GDM1 (cell line): ENCODE measurements at regions not wholly inside any gene's neighbourhood (a gene's known extent, or its start where the extent isn't known, plus 50 kb on each side); places are given as distances from the start of the nearest gene placed in this dataset.
"Not testable (repeated sequence)": the region's sequence is repeated elsewhere in the genome, so short reads cannot be mapped to it uniquely, and the experiment has no call there.

Experiments used
- DNase-seq: peaks from one replicate; lab custom pipeline; 2025; lab: John Stamatoyannopoulos, UW

DNA sequence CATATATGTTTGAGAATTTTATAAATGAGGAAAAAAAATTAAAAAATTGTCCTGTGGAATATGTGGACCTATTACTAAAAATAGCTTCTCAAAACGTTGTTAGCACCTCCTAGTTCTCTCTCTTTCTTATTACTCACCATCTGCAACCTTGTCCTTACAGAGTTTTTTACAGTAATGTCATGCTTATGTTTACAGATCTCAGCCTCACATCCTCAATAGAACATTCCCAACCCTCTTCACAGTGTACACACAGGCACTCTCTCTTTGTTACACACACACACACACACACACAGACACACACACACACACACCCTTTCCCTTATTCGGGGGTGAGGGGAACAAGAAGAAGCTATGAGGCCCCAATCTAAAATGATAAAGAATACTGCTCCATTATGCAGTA, 197.7 kb downstream of the SLITRK6 start:
- DNase-seq = no peak

DNA sequence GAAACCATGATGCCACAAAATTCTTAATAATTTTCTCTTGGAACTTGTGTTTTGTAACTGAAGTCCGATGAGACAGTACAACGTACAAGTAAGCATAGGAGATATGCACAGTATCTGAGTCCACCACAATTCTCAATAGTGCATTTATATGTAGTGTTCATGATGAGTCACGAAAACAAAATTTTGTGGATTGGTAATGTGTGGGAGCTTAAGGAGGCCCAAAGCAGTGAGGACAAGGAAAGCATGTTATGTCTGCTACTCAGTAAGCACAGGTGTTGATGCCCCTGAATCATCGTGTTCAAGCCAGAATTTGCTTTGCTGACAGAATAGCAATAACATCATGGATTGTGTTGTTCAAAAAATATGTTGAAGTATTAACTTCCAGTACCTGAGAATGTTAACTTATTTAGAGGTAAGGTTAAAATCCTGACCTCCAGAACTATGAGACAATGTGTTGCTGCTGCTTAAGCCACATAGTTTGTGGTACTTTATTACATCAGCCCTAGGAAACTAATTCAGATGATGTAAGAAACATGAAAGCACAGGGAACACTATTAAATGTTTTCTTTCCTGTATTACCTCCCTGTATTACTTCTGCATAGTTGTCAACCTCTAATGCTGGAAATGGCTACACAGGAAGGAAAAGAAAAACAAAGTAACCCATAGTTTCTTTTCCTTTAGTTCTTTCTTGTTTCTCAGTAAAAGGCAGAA, 201.3 kb downstream of the SLITRK6 start:
- DNase-seq = no peak

DNA sequence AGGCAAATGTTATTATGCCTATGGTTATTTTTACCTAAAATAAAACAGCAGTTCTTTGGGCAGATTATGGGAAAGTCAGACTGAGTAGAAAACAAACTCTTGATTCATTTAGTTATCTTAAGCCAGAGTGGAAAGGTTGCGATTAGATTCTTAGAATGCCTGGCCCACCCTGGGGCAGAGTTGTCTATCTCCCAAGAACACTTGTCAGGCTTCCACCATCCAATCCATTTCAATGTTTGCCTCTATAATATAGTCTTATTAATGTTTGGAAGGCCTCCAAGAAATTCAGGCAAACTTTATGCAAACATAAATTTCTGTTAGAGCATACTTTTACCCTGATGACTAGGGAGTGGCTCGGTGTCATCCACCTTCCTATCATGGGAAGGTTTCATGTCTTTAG, 207.0 kb downstream of the SLITRK6 start:
- no peak for DNase-seq

DNA sequence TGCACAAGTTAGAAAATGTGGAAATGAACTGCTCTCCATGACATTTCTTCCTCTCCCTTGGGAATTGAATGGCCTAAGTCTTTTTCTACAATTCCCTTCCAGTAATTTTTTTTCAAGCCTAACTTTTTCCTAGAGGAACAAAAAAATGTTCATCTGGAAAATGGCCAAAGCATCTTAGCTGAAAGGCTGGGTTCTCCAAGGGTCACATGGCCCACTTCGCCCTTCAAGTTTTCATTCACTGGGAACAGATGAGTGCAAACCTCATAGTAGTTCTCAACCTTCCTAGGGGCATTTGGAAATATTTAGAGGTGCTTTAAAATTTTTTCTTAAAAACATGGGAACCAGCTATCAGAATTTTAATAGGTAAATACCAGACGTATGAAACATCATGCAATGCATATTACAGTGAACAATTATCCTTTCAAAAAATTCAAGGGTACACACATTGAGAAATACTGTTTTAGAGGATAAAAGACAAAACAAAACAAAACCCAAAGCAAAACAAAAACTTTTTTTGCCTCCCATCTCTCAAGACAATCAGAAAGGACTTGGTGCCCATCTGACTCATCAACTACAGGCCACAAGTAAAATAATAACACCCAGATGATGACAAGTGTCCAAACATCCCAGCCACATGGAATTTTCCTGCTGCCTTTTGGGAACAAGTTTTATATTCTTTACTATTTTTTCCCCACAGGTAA, 208.8 kb downstream of the SLITRK6 start:
- DNase-seq = no peak

DNA sequence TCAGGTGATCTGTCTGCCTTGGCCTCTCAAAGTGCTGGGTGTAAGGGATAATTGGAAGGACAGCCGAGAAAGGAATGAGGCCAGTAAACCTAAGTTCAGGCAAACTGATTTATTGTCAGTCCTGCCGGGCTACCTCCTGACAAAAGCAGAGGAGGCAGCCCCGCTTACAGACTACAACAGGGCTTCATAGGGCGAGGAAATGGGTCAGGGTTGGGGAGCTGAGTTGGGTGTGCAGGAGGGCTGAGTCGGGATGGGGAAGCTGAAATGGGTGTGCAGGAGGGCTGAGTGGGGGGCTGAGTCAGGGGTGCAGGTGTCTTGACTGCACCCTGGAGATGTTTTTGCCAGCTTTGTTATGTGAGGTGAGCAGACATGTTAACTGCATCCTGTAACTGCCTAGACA, 210.2 kb downstream of the SLITRK6 start:
- no peak for DNase-seq

DNA sequence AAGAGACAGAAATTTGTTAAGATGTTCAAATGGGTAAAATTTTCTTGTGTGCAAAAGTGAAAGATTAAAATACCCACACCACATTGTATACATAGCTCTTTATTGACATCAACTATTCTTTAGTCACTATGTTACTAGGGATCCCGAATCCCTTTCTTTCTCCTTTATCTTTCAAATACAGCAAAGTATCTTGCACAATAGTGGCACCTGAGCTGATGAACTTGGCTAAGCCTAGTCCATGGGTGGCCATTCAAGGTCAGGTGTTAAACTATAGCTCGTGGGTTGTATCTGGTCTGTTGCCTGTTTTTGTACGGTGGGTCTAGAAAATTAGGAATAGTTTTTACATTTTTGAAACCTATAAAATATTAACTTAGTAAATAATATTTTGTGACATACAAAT, 210.9 kb downstream of the SLITRK6 start:
- no peak for DNase-seq

DNA sequence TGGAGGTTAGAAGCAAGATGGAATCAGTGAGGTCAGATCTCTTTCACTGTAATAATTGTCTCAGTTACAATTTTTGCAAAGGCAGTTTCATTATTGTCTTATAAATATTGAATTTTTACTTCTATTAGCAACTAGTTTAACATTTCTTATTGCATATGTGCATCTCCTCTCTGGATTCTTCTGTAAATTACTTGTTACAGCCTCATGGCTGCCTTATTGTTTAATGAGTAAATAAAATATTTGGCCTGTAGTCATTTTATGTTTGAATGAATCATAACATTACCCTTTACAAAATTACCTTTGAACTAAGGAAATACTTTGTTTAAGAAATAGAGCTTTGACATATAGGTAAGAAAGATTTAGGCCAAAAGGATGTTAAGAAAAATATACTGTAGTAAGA, 212.4 kb downstream of the SLITRK6 start:
- DNase-seq = no peak

DNA sequence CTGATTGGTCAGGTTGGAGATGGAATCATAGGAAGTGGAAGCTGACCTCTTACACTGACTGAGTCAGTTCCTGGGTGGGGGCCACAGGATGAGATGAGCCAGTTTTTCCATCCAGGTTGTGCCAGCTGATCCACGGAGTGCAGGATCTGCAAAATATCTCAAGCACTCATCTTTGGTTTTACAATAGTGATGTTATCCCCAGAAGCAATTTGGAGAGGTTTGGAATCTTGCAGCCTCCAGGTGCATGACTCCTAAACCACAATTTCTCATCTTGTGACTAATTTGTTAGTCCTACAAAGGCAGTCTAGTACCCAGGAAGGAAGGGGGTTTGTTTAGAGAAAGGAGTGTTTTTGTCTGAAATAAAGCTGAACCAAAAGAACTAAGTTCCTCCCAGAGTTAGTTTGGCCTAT, 212.8 kb downstream of the SLITRK6 start:
- DNase-seq = no peak

DNA sequence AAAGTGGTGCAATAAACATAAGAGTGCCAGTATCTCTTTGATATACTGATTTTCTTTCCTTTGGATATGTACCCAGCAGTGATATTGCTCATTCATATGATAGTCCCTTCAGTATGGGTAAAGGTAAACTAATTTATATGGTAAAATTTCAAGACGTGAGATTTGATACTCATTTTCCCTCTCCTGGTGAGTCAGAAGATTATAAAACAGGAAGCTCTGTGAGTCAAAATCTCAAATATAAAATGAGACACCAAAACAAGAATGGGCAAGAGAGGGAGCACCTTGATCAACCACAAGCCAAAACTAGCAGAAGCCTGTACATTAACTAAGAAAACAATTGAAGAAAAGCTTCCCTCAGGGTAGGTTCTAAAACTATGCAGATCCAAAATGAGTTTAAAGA, 216.3 kb downstream of the SLITRK6 start:
- DNase-seq = no peak

DNA sequence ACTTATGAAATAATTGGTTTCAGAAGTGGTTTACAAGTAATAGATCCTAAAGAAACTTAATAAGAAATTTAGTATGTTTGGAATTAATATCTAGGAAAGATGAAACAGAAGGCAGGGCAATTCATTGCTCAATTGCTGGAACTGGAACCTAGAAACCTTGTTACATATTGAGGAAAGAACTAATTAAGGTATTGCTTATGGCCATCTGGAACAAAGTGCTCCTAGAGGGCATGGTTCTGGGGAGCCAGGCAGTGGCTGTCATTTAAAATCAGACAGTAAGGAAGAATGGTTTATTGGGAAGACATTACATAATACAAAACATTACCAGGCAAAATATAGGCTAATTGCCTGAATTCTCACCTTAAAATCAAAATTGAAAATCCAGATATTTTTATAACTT, 224.1 kb downstream of the SLITRK6 start:
- no peak for DNase-seq

DNA sequence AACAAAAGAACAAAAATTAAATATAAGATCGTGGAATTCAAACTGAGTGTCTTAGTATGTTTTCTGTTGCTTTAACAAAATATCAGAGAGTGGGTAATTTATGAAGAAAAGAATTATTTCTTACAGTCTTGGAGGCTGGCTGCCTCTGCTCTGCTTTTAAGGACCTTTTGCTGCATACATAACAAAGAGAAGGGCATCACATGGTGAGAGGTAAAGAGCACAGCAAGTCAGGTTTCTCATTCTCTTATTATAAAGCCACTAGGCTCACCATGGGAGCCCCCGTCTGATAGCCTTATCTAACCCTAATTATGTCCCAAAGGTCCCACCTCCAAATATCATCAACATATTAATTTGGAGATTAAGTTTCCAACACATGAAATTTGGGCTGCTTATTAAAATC, 231.3 kb downstream of the SLITRK6 start:
- DNase-seq = no peak

DNA sequence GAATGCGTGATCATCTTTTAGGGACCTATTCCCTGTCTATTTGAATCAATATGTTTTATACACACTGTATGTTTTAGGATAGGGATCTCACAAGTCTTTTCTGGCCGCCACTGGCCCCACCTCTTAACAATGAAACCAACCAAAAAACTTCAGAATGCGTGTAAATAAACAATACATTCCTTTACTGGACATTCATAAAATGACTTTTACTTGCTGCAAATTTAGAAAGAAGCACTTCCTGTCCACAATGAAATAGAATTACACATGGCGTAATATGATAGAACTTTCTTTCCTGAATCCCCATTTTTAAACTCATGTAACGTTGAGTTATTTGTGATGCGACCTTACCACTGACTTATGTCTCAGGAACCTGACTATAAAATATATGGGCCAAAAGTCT, 233.6 kb downstream of the SLITRK6 start:
- no peak for DNase-seq

DNA sequence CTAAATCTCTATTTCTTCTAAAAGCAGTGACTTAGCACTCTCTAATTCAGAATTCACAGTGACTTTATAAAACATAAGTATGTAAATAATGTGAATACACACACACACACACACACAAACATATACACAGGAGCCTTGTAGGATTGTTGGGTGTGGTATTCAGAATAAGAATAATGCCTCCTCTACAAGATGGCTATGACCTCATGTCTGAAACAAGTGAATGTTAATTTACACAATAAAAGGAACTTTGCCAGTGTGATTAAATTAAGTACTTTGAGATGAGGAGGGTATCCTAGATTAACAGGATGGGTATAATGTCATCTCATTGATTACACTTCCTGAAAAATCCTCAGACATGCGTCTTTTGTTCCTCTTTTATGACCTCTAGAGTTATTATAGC, 234.6 kb downstream of the SLITRK6 start:
- no peak for DNase-seq

DNA sequence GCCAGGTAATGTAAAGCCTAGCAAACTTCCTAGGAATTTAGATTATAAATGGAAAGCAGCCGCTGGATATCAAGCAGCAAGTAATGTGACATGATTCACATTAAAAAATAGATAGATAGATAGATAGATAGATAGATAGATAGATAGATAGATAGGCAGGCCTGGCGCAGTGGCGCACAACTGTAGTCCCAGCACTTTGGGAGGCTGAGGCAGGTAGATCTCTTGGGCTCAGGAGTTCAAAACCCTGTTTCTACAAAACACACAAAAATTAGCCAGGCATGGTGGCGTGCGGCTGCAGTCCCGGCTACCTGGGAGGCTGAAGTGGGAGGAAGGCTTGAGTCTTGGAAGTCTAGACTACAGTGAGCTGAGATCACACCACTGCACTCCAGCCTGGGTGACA, 236.9 kb downstream of the SLITRK6 start:
- no peak for DNase-seq

DNA sequence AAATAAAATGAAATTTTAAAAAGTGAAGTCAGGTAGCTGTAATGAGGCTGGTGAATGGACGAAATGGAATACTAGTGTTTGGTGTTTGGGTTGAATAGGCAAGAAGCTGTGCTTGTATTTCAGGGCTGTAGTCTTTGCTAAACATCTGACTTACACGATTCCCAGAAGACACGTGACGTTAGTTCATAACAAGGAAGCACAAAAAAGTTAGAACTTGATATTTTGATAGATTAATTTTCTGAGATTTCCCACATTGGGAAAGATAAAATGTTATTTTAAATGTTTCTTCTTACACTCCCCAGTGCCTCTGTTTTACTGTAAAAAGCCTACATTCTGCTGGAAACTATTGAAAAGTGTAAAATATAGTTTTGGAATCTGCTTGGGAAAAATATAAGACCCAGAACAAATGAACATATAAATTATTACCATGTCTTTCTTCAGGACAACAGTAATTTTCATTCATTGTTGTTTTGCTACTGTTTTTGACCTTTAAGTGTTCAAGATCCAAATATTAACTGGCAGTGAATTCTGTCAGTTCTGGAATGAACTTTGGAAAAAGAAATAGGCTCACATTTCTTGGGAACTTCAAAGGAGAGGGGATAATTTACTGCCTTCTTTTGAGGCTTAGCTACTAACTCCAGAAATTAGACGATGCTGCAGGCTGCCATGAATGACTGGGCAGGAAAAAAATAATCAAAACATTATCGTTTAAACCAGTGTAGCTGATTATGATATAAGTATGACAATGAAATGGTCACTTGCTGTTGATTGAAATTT, 241.3 kb downstream of the SLITRK6 start:
- DNase-seq = no peak

DNA sequence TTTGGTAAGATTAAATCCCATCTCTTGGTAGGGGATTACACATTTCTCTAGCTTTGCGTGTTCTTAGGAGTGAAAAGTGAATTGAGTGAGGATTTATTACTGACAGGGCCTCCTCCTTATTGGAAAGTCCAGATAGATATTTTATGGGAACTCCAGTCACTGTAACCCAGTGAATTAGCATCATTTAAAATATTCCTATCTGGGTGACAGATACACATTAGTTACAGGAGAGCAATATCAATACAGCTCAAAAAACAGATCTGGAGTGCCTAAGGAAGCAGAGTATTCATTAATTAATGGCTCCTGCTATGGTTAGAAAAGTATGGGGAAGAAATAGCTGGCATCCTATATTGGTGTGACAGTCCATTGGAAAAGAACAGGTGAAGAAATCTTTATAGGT, 248.2 kb downstream of the SLITRK6 start:
- DNase-seq = no peak

DNA sequence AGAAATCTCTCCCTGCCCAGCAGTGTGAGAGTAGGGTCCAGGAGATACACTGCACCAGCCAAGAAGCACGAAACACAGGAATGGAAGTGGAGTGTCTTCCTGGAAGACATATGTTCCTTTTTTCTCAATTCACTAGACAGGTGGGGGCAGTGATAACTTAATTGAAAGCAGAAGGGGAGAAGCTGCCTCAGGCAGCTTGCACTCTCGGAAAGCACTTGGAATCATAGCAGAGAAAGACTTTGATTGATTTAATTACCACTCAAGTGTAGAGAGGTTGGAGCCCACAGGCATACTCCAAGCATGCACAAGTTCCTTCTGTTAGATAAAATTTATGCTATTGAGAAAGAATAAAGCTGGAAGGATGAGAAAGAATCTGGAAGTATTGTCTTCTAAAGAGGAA, 249.4 kb downstream of the SLITRK6 start:
- DNase-seq = no peak

DNA sequence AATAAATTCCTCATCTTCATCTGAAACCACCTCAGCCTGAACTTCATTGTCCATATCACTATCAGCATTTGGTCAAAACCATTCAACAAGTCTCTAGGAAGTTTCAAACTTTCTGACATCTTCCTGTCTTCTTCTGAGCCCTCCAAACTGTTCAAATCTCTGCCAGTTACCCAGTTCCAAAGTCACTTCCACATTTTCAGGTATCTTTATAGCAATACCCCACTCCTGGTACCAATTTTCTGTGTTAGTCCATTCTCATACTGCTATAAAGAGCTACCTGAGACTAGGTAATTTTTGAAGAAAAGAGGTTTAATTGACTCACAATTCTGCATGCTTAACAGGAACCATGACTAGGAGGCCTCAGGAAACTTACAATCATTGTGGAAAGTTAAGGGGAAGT, 250.4 kb downstream of the SLITRK6 start:
- DNase-seq = not testable (repeated sequence)

DNA sequence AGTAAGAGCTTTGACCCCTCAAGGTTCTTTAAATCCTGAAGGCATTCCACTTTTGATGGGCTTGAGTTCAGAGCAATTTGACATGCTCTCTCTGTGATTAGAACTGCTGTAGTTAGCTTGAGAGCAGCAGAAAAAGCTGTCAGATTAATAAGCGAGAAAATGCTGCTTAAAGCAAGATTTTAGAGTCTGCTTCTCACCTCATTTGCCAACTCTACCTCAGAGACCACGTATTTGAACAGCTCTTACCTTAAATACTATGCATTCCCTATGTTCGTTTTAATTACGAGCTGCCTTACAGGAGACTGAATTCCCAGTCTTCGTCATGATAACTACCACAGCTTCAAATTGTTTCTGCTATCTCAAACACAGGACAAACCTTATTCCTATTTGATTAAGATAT, 253.4 kb downstream of the SLITRK6 start:
- DNase-seq = no peak

DNA sequence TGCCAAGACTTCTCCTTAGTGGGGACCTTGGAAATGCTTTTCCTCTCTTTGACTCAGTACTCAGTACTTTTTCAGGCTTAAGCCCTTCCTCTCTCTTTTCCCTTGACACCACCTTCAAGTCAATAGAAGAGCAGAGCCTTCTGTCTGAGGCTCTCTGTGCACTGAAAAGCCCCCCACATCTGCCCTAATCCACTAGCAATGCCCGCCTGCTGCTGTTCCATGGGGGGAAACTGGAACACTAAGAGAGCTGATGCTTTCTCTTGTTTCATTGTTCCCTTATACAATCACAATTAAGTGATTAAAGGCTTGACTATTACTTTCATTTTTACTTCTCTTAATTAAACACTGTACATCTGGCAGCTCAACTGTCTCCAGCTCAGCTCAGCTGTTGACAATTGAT, 254.5 kb downstream of the SLITRK6 start:
- DNase-seq = no peak

DNA sequence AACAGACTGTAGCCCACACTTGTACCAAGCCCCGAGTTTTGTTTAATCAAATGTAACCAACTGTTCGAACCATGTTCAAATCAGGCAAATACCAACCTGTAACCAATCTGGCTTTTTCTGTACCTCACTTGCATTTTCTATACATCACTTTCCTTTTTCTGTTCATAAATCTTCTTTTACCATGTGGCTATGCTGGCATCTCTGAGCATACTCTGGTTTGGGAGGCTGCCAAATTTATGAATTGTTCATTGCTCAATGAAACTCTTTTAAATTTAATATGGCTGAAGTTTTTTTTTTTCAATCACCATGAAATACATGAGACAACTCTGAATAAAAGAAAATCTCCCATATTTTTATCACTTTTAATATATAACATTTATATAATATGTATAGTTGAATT, 256.1 kb downstream of the SLITRK6 start:
- DNase-seq = no peak

DNA sequence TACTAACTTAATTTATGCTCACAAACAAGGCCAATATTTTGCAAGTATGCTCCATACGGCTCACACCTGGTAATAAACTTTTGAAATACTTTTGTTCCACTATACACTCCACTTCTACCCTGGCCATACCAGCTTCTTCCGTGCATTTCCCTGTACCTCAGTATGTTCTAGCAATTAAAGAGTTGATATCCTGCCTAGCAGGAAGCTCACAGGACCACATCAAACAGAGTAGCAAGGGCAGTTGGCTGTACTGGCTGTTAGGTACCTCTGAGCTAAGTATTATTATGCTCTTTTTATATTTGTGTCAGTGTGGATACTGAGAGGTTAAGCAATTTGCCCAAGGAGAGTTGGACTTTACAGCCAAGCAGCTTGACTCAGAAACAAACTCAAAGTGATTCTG, 257.7 kb downstream of the SLITRK6 start:
- DNase-seq = no peak

DNA sequence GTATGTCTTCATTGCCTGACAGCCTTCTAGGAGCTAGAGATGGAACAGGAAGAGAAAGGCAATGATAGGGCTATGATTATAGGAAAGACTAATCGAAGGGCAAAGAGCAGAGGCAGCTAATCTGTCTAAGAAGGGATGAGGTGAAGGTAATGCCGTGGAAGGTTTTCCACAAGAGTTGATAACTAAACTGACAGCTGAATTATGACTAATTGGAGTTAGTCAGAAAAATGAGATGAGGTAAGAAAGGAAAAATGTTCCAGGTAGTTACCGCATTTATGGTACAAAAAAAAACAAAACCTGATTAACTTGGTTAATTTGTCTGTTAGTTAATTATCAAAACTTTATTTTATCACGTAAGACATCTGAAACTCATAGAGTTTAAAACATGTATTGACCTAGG, 260.3 kb downstream of the SLITRK6 start:
- no peak for DNase-seq
